ENCODE measurements at regions not wholly inside any gene's neighbourhood (a gene's known extent, or its start where the extent isn't known, plus 50 kb on each side); places are given as distances from the start of the nearest gene placed in this dataset.

DNA sequence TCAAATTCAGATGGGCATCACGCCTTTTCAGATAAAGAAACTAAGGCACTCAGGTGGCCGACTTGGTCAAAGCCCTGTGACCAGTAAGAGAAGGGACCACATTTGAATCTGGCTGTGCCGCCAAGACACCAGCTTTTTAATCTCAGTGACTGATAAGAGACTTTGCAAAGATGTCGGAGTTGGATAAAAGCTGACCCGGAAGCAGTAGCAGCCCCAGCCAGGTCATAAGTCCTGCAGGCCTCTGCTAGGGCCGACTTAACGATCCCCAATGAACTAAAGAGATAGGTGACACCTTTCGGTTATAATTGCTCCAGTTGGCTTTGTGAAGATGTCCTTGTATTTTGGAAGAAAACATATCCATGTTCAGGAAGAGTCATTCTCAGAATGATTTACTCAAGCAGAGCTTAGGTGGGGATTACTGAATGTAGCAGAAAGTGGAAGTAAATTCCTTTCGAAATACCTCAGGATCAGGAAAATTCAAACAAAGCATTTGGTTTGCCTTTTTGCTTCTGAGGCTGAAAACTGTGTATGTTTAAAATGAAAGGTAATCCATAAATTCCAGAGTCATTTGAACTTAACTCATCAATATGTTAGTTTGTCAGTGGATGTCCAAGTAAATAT is 164.2 kb upstream of the PITRM1 start:
- CTCF ChIA-PET: no interaction called here

DNA sequence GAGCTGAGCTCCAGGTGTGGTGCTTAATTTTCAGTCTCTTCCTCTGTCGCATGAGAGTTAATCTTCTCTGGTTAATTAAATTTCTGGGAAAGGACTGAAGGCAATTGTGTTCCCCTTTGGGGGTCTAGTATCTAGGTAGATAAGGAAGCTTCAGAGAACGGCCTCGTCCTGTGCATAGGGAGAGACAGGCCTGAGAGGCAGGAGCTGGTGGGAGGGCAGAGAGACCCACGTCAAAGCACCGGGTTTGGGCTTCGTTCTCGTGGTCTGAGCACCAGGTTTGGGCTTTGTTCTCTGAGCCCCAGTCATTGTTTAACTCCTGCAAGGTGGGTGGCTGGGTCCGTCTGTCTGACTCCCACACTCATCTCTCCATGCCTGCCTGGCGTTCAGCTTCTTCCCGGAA is 160.8 kb upstream of the PITRM1 start:
- TF ChIP-seq EZH2 (IDR thresholded peaks at IDR 0.05; ENCODE audit: borderline replicate concordance, low read depth, low read length, poor library complexity, severe bottlenecking) (no peak), CTCF (conservative IDR thresholded peaks at IDR 0.05; ENCODE audit: low read depth, low read length) (no peak)
- no peak overlapping the region for H3K4me3 ChIP-seq (ENCODE audit: low read depth, low read length, poor library complexity, severe bottlenecking)
- H3K27me3 ChIP-seq (replicated peaks; ENCODE audit: insufficient read depth, low read depth, low read length, poor library complexity): no peaks in the 10 kb centered on the region
- intact Hi-C loops (cut with micrococcal nuclease; ENCODE audit: unreplicated experiment): no loop called here
- H3K4me1 ChIP-seq (ENCODE audit: insufficient read depth, low read length, poor library complexity, severe bottlenecking): no peaks in the 10 kb centered on the region
- no peak for DNase-seq (ENCODE audit: low spot score)
- H3K9me3 ChIP-seq (ENCODE audit: low read depth, low read length, poor library complexity, severe bottlenecking): no peaks in the 10 kb centered on the region
- CTCF ChIA-PET: no interaction called here
- no peaks in the 10 kb centered on the region for H3K36me3 ChIP-seq (ENCODE audit: insufficient read depth, low read length, poor library complexity, severe bottlenecking)
- no TSS peak for BruUV-seq (replicated peaks)
- POLR2A ChIA-PET (ENCODE audit: low non-redundant PET): no interaction called here
- H3K27ac ChIP-seq (ENCODE audit: low read depth, low read length, poor library complexity, severe bottlenecking): no peak overlapping the region

More for the DNA sequence above, 164.2 kb upstream of the PITRM1 start:
- TF ChIP-seq CTCF (conservative IDR thresholded peaks at IDR 0.05; ENCODE audit: low read depth, low read length) (no peak), EZH2 (IDR thresholded peaks at IDR 0.05; ENCODE audit: borderline replicate concordance, low read depth, low read length, poor library complexity, severe bottlenecking) (no peak)
- Histone ChIP-seq H3K36me3 (ENCODE audit: insufficient read depth, low read length, poor library complexity, severe bottlenecking) (no peaks in the 10 kb centered on the region), H3K27ac (ENCODE audit: low read depth, low read length, poor library complexity, severe bottlenecking) (no peak overlapping the region), H3K9me3 (ENCODE audit: low read depth, low read length, poor library complexity, severe bottlenecking) (no peaks in the 10 kb centered on the region), H3K4me3 (ENCODE audit: low read depth, low read length, poor library complexity, severe bottlenecking) (no peak overlapping the region), H3K4me1 (ENCODE audit: insufficient read depth, low read length, poor library complexity, severe bottlenecking) (no peaks in the 10 kb centered on the region), H3K27me3 (replicated peaks; ENCODE audit: insufficient read depth, low read depth, low read length, poor library complexity) (no peaks in the 10 kb centered on the region)
- no peak for DNase-seq (ENCODE audit: low spot score)
- no TSS peak for BruUV-seq (replicated peaks)
- POLR2A ChIA-PET (ENCODE audit: low non-redundant PET): no interaction called here
- intact Hi-C loops (cut with micrococcal nuclease; ENCODE audit: unreplicated experiment): no loop called here

DNA sequence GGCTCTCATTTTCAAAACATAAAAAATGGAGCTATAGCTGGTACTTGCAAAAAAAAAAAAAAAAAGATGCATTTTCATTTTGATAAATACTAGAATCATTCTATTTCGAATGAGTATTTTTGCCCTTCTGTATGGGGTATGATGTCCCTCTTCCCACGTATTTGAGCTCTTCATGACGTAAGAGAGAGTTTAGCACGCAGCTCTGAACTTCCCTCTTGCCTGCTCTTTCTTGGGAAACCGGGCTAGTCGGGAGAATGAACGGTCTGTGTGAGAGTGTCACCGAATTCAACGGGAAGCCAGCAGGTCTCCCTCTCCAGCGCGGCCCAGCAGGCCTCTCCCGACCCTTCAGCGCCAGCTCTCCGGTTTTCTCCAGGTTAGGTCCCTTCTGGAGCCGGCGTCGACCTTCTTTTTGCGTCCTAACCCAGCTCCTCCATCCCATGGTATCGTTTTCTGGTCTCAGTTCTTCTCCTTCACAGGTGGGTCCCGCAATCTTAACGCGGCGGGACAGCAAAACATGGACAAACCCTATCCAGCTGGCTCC is 159.2 kb upstream of the PITRM1 start:
- no peaks in the 10 kb centered on the region for H3K9me3 ChIP-seq (ENCODE audit: low read depth, low read length, poor library complexity, severe bottlenecking)
- DNase-seq (ENCODE audit: low spot score): no peak
- CTCF ChIA-PET: no interaction called here
- no peaks in the 10 kb centered on the region for H3K4me1 ChIP-seq (ENCODE audit: insufficient read depth, low read length, poor library complexity, severe bottlenecking)
- TF ChIP-seq CTCF (conservative IDR thresholded peaks at IDR 0.05; ENCODE audit: low read depth, low read length) (no peak), EZH2 (IDR thresholded peaks at IDR 0.05; ENCODE audit: borderline replicate concordance, low read depth, low read length, poor library complexity, severe bottlenecking) (no peak)
- POLR2A ChIA-PET (ENCODE audit: low non-redundant PET): no interaction called here
- intact Hi-C loops (cut with micrococcal nuclease; ENCODE audit: unreplicated experiment): no loop called here
- H3K4me3 ChIP-seq (ENCODE audit: low read depth, low read length, poor library complexity, severe bottlenecking): no peak overlapping the region
- no peak overlapping the region for H3K27ac ChIP-seq (ENCODE audit: low read depth, low read length, poor library complexity, severe bottlenecking)
- H3K27me3 ChIP-seq (replicated peaks; ENCODE audit: insufficient read depth, low read depth, low read length, poor library complexity): no peaks in the 10 kb centered on the region
- H3K36me3 ChIP-seq (ENCODE audit: insufficient read depth, low read length, poor library complexity, severe bottlenecking): no peaks in the 10 kb centered on the region
- no TSS peak for BruUV-seq (replicated peaks)

All from A673 (cell line).